ENCODE measurements at regions not wholly inside any gene's neighbourhood (a gene's known extent, or its start where the extent isn't known, plus 50 kb on each side); places are given as distances from the start of the nearest gene placed in this dataset.

DNA sequence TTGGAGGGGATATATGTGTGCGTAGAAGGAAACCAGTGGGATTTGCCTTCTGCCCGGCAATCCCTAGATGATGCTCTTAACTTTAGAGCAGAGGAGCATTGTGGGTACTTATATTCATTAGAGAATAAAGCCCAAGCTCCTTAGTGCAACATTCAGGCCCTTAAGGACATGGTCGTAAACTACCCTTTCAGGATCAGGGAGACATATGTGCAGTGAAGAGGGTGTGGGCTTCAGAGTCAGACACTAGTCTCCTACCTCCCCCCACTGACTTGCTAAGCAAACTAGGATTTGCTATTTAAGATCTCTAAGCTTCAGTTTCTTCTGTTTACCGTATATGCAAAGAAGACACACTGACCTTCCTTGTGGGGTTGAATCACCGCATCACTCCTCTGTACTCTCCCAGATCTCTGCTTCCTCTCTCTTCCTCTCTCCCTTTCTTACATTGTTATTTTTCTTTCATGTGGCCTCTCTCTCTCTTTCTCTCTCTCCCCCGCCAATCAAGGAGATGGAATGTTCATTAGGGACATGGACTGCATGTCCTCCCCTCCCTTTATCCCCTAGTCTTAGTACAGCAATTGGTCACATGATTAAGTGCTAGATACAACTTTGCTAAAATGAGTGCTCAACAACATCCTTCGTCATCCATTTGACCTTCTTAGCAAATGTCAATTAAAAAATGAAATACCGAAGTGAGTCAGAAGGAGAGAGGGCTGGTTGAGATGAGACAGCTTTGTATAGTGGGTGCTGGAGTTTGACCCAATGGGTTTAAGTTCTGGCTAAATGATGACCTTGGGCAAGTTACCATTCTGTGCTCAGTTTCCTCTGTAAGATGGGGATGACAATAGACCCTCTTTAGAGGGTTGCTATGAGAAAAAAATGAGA, 91.7 kb downstream of the TMX1 start:
- no peak for DNase-seq (ENCODE audit: low read depth in 1 of 2, low spot score in 2 of 2)
- no peak overlapping the region for H2BK120ac ChIP-seq (replicated peaks; ENCODE audit: low read depth, low read length)
- no peak for TF ChIP-seq TAF1 (IDR thresholded peaks at IDR 0.05; ENCODE audit: low read depth, low read length)
- TF ChIP-seq POLR2AphosphoS5 (IDR thresholded peaks at IDR 0.05; ENCODE audit: low read depth, low read length): no peak
- no peak for TF ChIP-seq CTCF (IDR thresholded peaks at IDR 0.05; ENCODE audit: control extremely low read depth in 1 of 3, insufficient read depth in 1 of 3, low read depth in 1 of 3, low read length in 3 of 3)
- TF ChIP-seq GABPA (IDR thresholded peaks at IDR 0.05; ENCODE audit: borderline replicate concordance, insufficient read depth, low read length): no peak
- no peak overlapping the region for H4K8ac ChIP-seq (ENCODE audit: extremely low read depth, insufficient read depth, low read length)
- no peaks in the 10 kb centered on the region for H3K79me1 ChIP-seq (ENCODE audit: low read depth, low read length)
- no peak overlapping the region for H3K18ac ChIP-seq (ENCODE audit: extremely low read depth, low read length)
- H3K23me2 ChIP-seq (ENCODE audit: low read depth, low read length): no peaks in the 10 kb centered on the region
- H3K9me3 ChIP-seq (ENCODE audit: insufficient read depth in 2 of 2, low read depth in 1 of 2, low read length in 1 of 2): no peaks in the 10 kb centered on the region
- WGBS, 2 experiments (ENCODE audit: extremely low coverage in 1 of 2, insufficient coverage in 1 of 2, insufficient read length in 1 of 2, insufficient replicate concordance in 2 of 2, low coverage in 1 of 2, low lambda C conversion rate in 2 of 2, missing lambda C conversion rate in 1 of 2): 77% methylated on average over 8 of the region's 8 CpGs; no CpG with 5 or more reads in 1 of the 2 experiments
- no peak overlapping the region for H3K27ac ChIP-seq (ENCODE audit: low read depth, low read length)
- no peak overlapping the region for H4K91ac ChIP-seq (replicated peaks; ENCODE audit: insufficient read length, low read length)
- no peak overlapping the region for H3K9ac ChIP-seq (replicated peaks in 1 of 4; ENCODE audit: extremely low read depth in 1 of 4, low read depth in 3 of 4, low read length in 3 of 4)
- no peak overlapping the region for H2AFZ ChIP-seq (ENCODE audit: low read length)
- H3K23ac ChIP-seq (ENCODE audit: insufficient read length): no peak overlapping the region
- H3K56ac ChIP-seq (replicated peaks; ENCODE audit: insufficient read length, low read depth, low read length): no peak overlapping the region
- H3K4me3 ChIP-seq (ENCODE audit: extremely low read depth in 1 of 4, insufficient read depth in 2 of 4, low read depth in 3 of 4, low read length in 4 of 4): no peak overlapping the region
- peaks cover 0 to 3% (median 0%) of the 10 kb centered on the region in 4 experiments; a peak in 2 of 7 replicates for H3K4me1 ChIP-seq (replicated peaks in 1 of 4; ENCODE audit: control insufficient read depth in 3 of 4, insufficient read depth in 4 of 4, low read length in 3 of 4)
- no peak overlapping the region for H2BK15ac ChIP-seq (ENCODE audit: low read length)
- H3K27me3 ChIP-seq (replicated peaks in 1 of 4; ENCODE audit: control insufficient read depth in 3 of 4, extremely low read depth in 1 of 4, insufficient read depth in 3 of 4, low read length in 3 of 4): no peaks in the 10 kb centered on the region
- no peak overlapping the region for H4K5ac ChIP-seq (ENCODE audit: insufficient read length, low read depth, low read length)
- ChIA-PET CTCF (ENCODE audit: partially characterized antibody) (no interaction called here), POLR2A (ENCODE audit: partially characterized antibody) (no interaction called here)
- no peak overlapping the region for H2AK5ac ChIP-seq (ENCODE audit: low read depth, low read length)
- no peak overlapping the region for H3K14ac ChIP-seq (ENCODE audit: insufficient read length)
- no peak overlapping the region for H2BK5ac ChIP-seq (ENCODE audit: low read depth, low read length)
- no peak overlapping the region for H3K4me2 ChIP-seq (ENCODE audit: insufficient read depth in 1 of 2, low read depth in 2 of 2, low read length in 2 of 2)
- H4K20me1 ChIP-seq (replicated peaks in 1 of 2; ENCODE audit: control insufficient read depth in 1 of 2, insufficient read depth in 2 of 2, low read length in 2 of 2): no peaks in the 10 kb centered on the region
- H2BK20ac ChIP-seq (ENCODE audit: low read length): no peak overlapping the region
- no peak for FAIRE-seq
- H2BK12ac ChIP-seq (ENCODE audit: low read depth, low read length): no peak overlapping the region
- H3K36me3 ChIP-seq (ENCODE audit: control insufficient read depth in 2 of 4, insufficient read depth in 4 of 4, low read length in 3 of 4): no peaks in the 10 kb centered on the region
- H3K79me2 ChIP-seq (ENCODE audit: control insufficient read depth in 1 of 2, insufficient read depth in 2 of 2, low read length in 2 of 2): no peaks in the 10 kb centered on the region
- H3K4ac ChIP-seq (replicated peaks; ENCODE audit: insufficient read length, low read depth, low read length): no peak overlapping the region

Data from H1 (cell line).